Upper lobe of right lung (tissue), 1 donor: ENCODE measurements at regions not wholly inside any gene's neighbourhood (a gene's known extent, or its start where the extent isn't known, plus 50 kb on each side); places are given as distances from the start of the nearest gene placed in this dataset.

Experiments used
- ATAC-seq: fragments of 200-7000 bp; cut with Tn5 transposase; one replicate; pipeline ENCODE4 v1.9.1; 2020; ENCODE audit warnings: mild to moderate bottlenecking, moderate library complexity
- DNase-seq: peaks from one replicate; pipeline ENCODE4 v3.0.0-alpha.2; 2020
- H3K27ac ChIP-seq: fragments of 200-600 bp; one replicate; pipeline ENCODE4 v1.8.0; 2022
- H3K27me3 ChIP-seq: fragments of 200-600 bp; one replicate; pipeline ENCODE4 v1.8.0; 2022; ENCODE audit warnings: mild to moderate bottlenecking
- H3K36me3 ChIP-seq: fragments of 200-600 bp; one replicate; pipeline ENCODE4 v1.8.0; 2022
- H3K4me1 ChIP-seq: fragments of 200-600 bp; one replicate; pipeline ENCODE4 v1.8.0; 2022
- H3K4me3 ChIP-seq: fragments of 200-600 bp; one replicate; pipeline ENCODE4 v1.8.0; 2022; ENCODE audit warnings: mild to moderate bottlenecking
- H3K9me3 ChIP-seq: fragments of 200-600 bp; one replicate; pipeline ENCODE4 v1.8.0; 2022
- CTCF ChIP-seq: fragments of 200-600 bp; IDR thresholded peaks from one replicate; pipeline ENCODE4 v1.8.0; 2022; ENCODE audit warnings: antibody characterized with exemption
- intact Hi-C: fragments of 100-400 bp; cut with DNase I; formaldehyde crosslinking; loops from one replicate; pipeline ENCODE4 v1.11.0; 2022
- donor health status: DM: no; HTN: yes; CAD: no; lungs with severe emphysema.

GRCh38 chr6:65999288-65999791, 292.3 kb upstream of the EYS start:
- TF ChIP-seq CTCF: no peak
- Histone ChIP-seq H3K4me3 (no peak overlapping the region), H3K27ac (no peak overlapping the region), H3K36me3 (no peaks in the 10 kb centered on the region), H3K9me3 (no peaks in the 10 kb centered on the region), H3K4me1 (no peaks in the 10 kb centered on the region), H3K27me3 (no peaks in the 10 kb centered on the region)
- ATAC-seq (peak; percentile 29), DNase-seq (no peak)
- intact Hi-C loops: no loop called here

- no peak overlapping the region for H3K27ac ChIP-seq
- H3K36me3 ChIP-seq: no peaks in the 10 kb centered on the region
- no peaks in the 10 kb centered on the region for H3K9me3 ChIP-seq
- no peak for DNase-seq
- H3K27me3 ChIP-seq: no peaks in the 10 kb centered on the region
- intact Hi-C loops: no loop called here
- TF ChIP-seq CTCF: no peak
- no peak for ATAC-seq
- no peak overlapping the region for H3K4me3 ChIP-seq
- no peaks in the 10 kb centered on the region for H3K4me1 ChIP-seq
Observed at GRCh38 chr6:65998544-65998943, 291.5 kb upstream of the EYS start.

DNA sequence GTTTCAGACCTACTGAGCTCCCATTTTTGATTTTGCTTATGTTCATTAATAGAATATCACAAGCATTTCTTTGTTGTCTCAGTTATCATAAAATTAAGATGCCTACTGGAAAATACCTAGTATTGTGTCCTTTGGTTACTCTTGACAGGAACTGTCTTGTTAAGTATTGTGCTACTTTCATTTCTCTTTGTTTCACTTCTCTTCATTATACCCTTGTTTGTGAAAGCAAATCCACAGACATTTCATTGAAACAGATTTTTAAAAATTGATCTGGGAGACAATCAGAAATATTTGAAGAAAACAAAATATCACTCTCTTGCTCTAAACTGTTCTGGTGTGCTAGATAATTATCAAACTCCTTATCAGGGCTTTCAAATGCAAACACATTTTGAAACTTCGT, 290.5 kb upstream of the EYS start:
- DNase-seq (no peak), ATAC-seq (no peak)
- Histone ChIP-seq H3K9me3 (no peaks in the 10 kb centered on the region), H3K4me1 (no peaks in the 10 kb centered on the region), H3K36me3 (no peaks in the 10 kb centered on the region), H3K27ac (no peak overlapping the region), H3K27me3 (no peaks in the 10 kb centered on the region), H3K4me3 (no peak overlapping the region)
- TF ChIP-seq CTCF: no peak
- intact Hi-C loops: no loop called here

DNA sequence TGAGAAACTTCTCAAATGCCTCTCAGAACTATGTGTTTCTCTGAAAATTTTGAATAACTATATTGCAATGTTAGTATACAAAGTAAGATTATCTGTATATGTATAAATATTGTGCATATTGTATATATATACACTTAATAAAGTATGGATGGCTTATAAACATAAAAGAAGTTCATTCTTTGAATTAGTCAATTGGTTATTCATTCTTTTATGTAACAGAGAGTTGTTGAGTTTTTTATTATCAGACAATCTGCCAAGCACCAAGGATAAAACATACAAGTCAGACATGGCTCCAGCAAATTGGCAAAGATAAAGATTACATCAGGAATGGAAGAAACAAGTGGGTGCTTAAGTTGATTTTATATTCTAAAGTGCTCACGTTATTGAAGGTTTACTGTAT, 289.1 kb upstream of the EYS start:
- intact Hi-C loops: no loop called here
- Histone ChIP-seq H3K9me3 (no peaks in the 10 kb centered on the region), H3K4me3 (no peak overlapping the region), H3K27ac (no peak overlapping the region), H3K36me3 (no peaks in the 10 kb centered on the region), H3K27me3 (no peaks in the 10 kb centered on the region), H3K4me1 (no peaks in the 10 kb centered on the region)
- ATAC-seq (no peak), DNase-seq (no peak)
- TF ChIP-seq CTCF: no peak

GRCh38 chr6:65989676-65990075, 282.6 kb upstream of the EYS start:
- TF ChIP-seq CTCF: no peak

DNA sequence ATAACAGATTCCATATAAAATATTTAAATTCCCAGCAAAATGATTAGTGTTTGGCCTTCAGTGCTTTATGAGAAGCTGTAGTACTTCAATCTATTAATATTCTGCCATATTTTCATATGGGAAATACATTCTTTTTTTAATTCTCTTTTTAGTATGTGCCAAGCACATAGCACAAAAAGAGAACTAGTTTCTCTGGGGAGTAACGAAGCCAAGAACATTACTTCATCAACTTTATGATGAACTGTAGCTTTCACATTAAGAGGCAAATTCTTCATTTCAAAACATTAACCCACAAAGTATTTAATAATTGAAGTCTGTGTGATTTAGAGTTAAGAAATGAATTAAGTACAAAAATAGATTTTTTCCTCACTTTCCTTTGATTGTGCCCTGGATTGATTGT, 281.0 kb upstream of the EYS start:
- H3K9me3 ChIP-seq: no peaks in the 10 kb centered on the region
- TF ChIP-seq CTCF: no peak
- no peaks in the 10 kb centered on the region for H3K36me3 ChIP-seq
- H3K27me3 ChIP-seq: no peaks in the 10 kb centered on the region
- H3K4me3 ChIP-seq: no peak overlapping the region
- H3K4me1 ChIP-seq: no peaks in the 10 kb centered on the region
- DNase-seq (no peak), ATAC-seq (no peak)
- intact Hi-C loops: no loop called here
- H3K27ac ChIP-seq: no peak overlapping the region

More at GRCh38 chr6:65989676-65990075, 282.6 kb upstream of the EYS start:
- Histone ChIP-seq H3K27me3 (no peaks in the 10 kb centered on the region), H3K36me3 (no peaks in the 10 kb centered on the region), H3K4me3 (no peak overlapping the region), H3K27ac (no peak overlapping the region), H3K9me3 (no peaks in the 10 kb centered on the region), H3K4me1 (no peaks in the 10 kb centered on the region)
- DNase-seq (no peak), ATAC-seq (no peak)
- intact Hi-C loops: no loop called here
